Endothelial cell (in vitro differentiated cells): ENCODE measurements at regions not wholly inside any gene's neighbourhood (a gene's known extent, or its start where the extent isn't known, plus 50 kb on each side); places are given as distances from the start of the nearest gene placed in this dataset.

Source experiments
- DNase-seq: peaks from one replicate; pipeline ENCODE4 v3.0.0; 2021; ENCODE audit warnings: low spot score
- H3K27ac Mint-ChIP-seq: one replicate; pipeline ENCODE4 v1.8.0; 2021; ENCODE audit warnings: mixed read lengths, inconsistent platforms; ENCODE audit not compliant: unreplicated experiment
- H3K27me3 Mint-ChIP-seq: one replicate; pipeline ENCODE4 v1.8.0; 2021; ENCODE audit warnings: mild to moderate bottlenecking, moderate library complexity, mixed read lengths, inconsistent platforms; ENCODE audit not compliant: unreplicated experiment
- H3K36me3 Mint-ChIP-seq: one replicate; pipeline ENCODE4 v1.8.0; 2021; ENCODE audit warnings: mild to moderate bottlenecking, low read depth, mixed read lengths, inconsistent platforms; ENCODE audit not compliant: unreplicated experiment
- H3K4me1 Mint-ChIP-seq: one replicate; pipeline ENCODE4 v1.8.0; 2021; ENCODE audit warnings: mild to moderate bottlenecking, mixed read lengths, inconsistent platforms; ENCODE audit not compliant: unreplicated experiment
- H3K4me3 Mint-ChIP-seq: one replicate; pipeline ENCODE4 v1.8.0; 2021; ENCODE audit warnings: mild to moderate bottlenecking, mixed read lengths, inconsistent platforms; ENCODE audit not compliant: unreplicated experiment
- H3K9me3 Mint-ChIP-seq: one replicate; pipeline ENCODE4 v1.8.0; 2021; ENCODE audit warnings: mixed read lengths, inconsistent platforms; ENCODE audit not compliant: unreplicated experiment
- TF ChIP-seq, protein P1 (sequence below): fragments of 200-600 bp; sonication (generic); IDR thresholded peaks from one replicate; pipeline ENCODE4 v1.5.0; 2021; ENCODE audit warnings: antibody characterized with exemption; ENCODE audit not compliant: unreplicated experiment

- Mint-ChIP-seq H3K27me3 (no peaks in the 10 kb centered on the region), H3K4me3 (no peak overlapping the region), H3K4me1 (no peaks in the 10 kb centered on the region), H3K9me3 (no peaks in the 10 kb centered on the region), H3K36me3 (no peaks in the 10 kb centered on the region), H3K27ac (no peak overlapping the region)
- DNase-seq: no peak
- TF ChIP-seq, protein P1, sequence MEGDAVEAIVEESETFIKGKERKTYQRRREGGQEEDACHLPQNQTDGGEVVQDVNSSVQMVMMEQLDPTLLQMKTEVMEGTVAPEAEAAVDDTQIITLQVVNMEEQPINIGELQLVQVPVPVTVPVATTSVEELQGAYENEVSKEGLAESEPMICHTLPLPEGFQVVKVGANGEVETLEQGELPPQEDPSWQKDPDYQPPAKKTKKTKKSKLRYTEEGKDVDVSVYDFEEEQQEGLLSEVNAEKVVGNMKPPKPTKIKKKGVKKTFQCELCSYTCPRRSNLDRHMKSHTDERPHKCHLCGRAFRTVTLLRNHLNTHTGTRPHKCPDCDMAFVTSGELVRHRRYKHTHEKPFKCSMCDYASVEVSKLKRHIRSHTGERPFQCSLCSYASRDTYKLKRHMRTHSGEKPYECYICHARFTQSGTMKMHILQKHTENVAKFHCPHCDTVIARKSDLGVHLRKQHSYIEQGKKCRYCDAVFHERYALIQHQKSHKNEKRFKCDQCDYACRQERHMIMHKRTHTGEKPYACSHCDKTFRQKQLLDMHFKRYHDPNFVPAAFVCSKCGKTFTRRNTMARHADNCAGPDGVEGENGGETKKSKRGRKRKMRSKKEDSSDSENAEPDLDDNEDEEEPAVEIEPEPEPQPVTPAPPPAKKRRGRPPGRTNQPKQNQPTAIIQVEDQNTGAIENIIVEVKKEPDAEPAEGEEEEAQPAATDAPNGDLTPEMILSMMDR: no peak
These were observed 163.9 kb upstream of the CDK1 start for GRCh38 chr10:60614363-60614762.

GRCh38 chr10:60613434-60613833 lies 164.8 kb upstream of the CDK1 start:
- DNase-seq: no peak
- Mint-ChIP-seq H3K27me3 (no peaks in the 10 kb centered on the region), H3K27ac (no peak overlapping the region), H3K36me3 (no peaks in the 10 kb centered on the region), H3K4me1 (no peaks in the 10 kb centered on the region), H3K4me3 (no peak overlapping the region), H3K9me3 (no peaks in the 10 kb centered on the region)
- TF ChIP-seq, protein P1: no peak

DNA sequence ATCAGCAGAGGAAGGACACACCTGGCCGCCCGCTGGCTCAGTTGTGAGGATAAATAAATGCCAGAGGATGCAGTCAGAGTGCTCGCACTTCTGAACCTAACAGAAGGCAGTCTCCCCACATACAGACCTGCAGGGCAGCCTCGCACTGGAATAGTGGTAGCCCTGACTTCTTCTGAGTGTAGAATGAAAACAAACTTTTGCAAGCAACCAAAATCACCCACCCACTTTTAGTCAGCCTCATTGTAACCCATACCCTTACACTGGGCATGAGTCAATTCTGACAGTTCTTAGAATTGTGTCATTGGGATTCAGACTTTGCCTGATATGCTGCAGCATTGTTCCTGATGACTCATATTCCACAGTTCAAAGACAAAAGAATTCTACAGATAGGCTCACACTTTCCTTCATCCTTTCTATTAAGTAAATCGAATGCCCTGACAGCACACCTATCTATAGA lies 167.0 kb upstream of the CDK1 start:
- no peaks in the 10 kb centered on the region for H3K4me1 Mint-ChIP-seq
- TF ChIP-seq, protein P1: no peak
- H3K27me3 Mint-ChIP-seq: no peaks in the 10 kb centered on the region
- H3K4me3 Mint-ChIP-seq: no peak overlapping the region
- DNase-seq: no peak
- H3K36me3 Mint-ChIP-seq: no peaks in the 10 kb centered on the region
- no peak overlapping the region for H3K27ac Mint-ChIP-seq
- no peaks in the 10 kb centered on the region for H3K9me3 Mint-ChIP-seq

DNA sequence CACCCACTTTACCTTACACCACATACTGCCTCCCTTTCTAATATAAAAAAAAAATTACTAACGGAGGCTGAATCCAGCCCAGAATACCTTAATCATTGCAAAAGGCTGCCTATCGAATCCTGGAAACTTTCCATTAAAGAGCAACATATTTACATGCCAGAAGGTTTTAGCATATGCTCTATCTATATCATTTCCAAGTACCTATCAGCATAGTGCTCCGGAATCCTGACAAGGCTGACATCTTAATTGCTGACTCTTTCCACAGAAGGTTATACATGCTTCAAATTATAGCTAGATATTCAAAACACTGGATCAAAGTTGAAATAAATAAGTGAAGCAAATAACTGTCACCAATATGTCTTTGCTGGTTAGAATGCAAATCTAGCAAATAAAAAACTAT lies 170.9 kb upstream of the CDK1 start:
- H3K4me1 Mint-ChIP-seq: no peaks in the 10 kb centered on the region
- no peaks in the 10 kb centered on the region for H3K27me3 Mint-ChIP-seq
- DNase-seq: no peak
- no peak overlapping the region for H3K4me3 Mint-ChIP-seq
- H3K36me3 Mint-ChIP-seq: no peaks in the 10 kb centered on the region
- H3K9me3 Mint-ChIP-seq: no peaks in the 10 kb centered on the region
- H3K27ac Mint-ChIP-seq: no peak overlapping the region
- TF ChIP-seq, protein P1: no peak

GRCh38 chr10:60606343-60607080 lies 171.8 kb upstream of the CDK1 start:
- no peaks in the 10 kb centered on the region for H3K4me1 Mint-ChIP-seq
- no peaks in the 10 kb centered on the region for H3K9me3 Mint-ChIP-seq
- H3K27ac Mint-ChIP-seq: no peak overlapping the region
- no peak for DNase-seq
- H3K27me3 Mint-ChIP-seq: no peaks in the 10 kb centered on the region
- H3K36me3 Mint-ChIP-seq: no peaks in the 10 kb centered on the region
- TF ChIP-seq, protein P1: no peak
- H3K4me3 Mint-ChIP-seq: no peak overlapping the region
